ENCODE measurements at regions not wholly inside any gene's neighbourhood (a gene's known extent, or its start where the extent isn't known, plus 50 kb on each side); places are given as distances from the start of the nearest gene placed in this dataset.
"Not testable (repeated sequence)": the region's sequence is repeated elsewhere in the genome, so short reads cannot be mapped to it uniquely, and the experiment has no call there.

GRCh38 chr16:80243303-80243702, 297.5 kb upstream of the DYNLRB2 start:
- not testable (repeated sequence) for DNase-seq

GRCh38 chr16:80242279-80242678, 298.5 kb upstream of the DYNLRB2 start:
- not testable (repeated sequence) for DNase-seq

DNA sequence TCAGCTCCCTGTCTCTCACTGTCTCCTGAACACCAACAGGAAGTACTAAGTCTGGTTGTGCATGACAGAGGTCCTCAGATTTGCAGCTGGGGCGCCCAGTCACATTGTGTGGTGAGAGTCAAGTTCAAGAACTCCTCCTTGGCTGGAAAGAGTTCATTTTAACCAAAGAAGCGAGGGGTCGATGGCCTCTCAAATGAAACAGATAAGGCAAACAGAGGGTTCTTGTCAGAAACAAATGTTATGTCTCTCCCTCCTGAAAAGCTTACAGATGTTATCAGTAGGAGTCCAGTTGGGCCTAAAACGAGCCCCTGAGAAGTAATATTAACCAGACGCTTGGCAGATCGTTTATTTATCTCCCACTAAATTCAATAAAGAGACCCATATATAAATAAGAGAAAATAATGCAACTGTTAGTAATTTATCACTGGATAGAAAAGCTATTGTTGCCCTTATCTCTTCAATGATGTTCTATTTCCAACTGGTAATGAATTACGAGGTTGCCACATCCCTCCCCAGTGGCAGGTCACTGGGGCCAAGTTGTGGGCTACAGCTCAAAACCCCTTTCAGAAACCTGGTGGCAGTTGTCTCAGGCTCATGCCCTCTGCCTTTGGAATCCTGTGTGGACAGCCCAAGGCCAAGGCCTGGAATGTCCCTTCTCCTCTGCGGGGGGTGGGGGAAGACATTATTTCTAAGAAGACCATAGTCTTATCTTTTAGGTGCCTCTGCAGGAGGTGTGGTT, 307.5 kb upstream of the DYNLRB2 start:
- no peak for DNase-seq

- no peak for DNase-seq
These were observed 308.9 kb upstream of the DYNLRB2 start for GRCh38 chr16:80231888-80232287.

GRCh38 chr16:80231121-80231520, 309.7 kb upstream of the DYNLRB2 start:
- DNase-seq: no peak

DNA sequence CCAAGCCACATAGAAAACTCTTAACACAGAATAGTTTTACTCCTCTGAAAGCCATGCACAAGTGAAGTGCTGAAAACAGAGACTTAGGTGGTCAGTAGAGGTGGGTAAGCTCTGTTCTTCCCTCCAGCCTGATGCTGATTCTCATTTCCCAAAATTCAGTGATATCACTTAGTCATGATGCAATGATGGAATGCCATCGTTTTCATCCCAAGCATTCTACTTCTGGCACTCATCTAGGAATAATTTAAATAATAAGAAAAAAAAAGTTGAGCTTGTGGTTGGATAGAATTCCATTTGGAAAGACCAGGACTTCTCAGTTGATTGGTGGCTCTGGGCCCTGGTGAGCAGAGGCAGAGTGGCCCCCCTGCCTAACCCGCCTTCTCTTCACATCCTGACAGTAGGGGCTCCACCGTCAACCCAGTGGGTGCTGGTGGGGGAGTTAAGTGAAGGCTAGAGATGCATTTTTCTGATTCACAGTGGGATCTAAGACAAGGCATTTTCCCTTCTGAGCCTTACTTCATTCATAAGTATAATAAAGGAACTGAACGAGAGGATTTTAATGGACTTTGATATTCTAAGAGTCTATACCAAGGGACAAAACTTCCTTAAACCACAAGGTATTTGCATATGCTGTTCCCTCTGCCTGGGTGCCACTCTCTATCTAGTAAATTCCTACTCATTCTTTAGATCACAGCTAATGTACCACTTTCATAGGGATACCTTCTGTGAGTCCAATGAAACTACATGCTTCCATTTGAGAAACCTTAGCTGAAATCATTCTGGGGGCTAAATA, 310.3 kb upstream of the DYNLRB2 start:
- no peak for DNase-seq

GRCh38 chr16:80226499-80226898, 314.3 kb upstream of the DYNLRB2 start:
- DNase-seq: no peak

DNA sequence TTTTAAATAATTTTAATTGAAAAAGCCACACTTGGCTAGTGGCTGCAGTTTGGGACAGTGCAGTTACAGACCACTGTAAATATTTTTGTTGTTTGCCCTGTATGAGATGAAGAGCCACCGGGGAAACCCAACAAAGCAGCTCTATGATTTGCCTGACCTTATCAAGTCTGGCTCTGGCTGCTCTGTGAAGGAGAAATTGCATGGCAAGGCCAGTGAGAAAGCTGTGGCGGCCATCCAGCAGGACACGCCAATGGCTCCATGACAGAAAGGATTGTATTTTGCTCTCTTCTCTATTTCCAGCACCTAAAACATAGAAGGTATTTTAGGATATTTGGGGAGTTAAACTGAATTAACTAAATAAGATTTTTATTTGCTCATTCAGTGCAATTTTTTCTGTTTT, 330.0 kb upstream of the DYNLRB2 start:
- DNase-seq: no peak

GRCh38 chr16:80208743-80209142, 332.1 kb upstream of the DYNLRB2 start:
- no peak for DNase-seq

DNA sequence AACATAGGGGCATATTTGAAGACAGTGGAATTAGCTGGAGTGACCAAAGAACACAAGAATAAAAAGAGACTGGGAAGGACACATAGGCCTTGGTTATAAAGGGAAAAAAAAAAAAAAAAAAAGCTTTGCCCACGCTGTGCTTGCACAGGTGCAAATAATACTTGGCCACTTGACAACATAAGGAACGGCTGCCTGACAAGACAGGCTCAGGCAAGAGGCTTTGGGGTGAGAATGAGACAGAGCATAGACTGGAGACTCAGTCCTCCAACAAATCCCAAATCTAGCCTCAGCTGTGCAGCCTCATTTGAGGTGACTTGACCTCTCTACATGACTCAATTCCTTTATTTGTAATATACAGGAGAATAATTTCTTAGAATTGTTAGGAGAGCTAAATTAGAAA, 332.8 kb upstream of the DYNLRB2 start:
- DNase-seq: no peak

DNA sequence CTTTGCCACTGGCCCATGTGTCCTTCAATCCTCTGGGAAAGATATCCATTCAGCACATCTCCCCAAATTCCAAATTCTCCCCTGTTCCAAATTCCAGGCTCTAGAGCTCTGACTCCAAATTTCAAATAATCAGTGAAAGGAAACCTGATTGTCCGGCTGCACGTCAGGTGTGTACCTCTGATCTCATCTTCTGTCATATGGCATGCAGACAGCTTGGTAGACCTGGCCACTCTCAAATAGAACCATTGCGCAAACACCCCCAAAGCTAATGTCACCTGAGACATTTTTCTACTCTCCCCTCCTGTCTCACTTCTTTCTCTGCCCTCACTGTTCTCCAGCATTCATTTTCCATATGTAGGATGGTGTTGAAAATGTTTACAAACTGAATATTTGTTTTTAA, 337.0 kb upstream of the DYNLRB2 start:
- no peak for DNase-seq

DNA sequence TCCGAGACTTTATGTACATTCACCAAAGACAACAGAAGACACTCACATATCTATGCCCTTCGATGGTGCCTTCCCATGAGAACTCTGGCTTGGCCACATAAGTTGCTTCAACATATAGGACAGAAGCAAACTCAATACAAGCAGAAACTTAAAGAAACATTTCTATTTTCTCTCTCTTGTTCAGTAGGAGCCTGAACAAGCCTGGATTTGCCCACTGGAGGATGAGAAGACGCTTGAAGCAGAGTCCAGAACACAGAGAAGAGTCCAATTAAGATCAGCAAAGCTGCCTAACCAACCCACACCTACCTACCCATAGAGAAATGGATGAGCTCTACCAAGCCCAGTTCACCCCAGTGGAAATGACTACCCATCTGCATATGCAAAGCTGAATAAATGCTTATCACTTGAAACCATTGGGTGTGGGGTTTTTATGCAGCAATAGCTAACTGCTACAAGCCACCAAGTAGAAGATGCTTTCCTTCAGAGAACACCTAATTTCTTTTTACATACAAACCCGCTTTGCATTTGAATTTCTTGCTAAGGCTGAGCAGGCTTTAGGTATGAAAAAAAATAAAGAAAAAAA, 337.9 kb upstream of the DYNLRB2 start:
- no peak for DNase-seq

DNA sequence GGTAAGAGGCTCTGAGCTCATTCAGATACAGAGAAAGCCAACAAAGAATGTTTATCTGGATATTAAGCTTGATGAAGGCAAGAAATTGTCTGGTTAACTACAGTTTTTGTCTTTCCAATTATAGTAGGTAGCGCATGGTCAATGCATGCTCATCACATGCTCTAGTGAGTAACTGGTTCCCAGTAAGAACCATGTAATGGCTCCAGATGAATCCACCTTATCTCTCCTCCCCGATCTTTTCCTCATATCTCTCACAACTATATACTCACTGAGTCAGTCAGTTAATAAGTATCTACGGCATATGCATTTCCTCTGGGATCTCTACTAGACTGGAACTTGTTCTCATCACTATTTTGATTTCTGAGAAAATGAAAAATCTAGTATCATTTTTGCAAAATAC, 340.7 kb upstream of the DYNLRB2 start:
- no peak for DNase-seq

GRCh38 chr16:80199614-80200013, 341.2 kb upstream of the DYNLRB2 start:
- DNase-seq: no peak

DNA sequence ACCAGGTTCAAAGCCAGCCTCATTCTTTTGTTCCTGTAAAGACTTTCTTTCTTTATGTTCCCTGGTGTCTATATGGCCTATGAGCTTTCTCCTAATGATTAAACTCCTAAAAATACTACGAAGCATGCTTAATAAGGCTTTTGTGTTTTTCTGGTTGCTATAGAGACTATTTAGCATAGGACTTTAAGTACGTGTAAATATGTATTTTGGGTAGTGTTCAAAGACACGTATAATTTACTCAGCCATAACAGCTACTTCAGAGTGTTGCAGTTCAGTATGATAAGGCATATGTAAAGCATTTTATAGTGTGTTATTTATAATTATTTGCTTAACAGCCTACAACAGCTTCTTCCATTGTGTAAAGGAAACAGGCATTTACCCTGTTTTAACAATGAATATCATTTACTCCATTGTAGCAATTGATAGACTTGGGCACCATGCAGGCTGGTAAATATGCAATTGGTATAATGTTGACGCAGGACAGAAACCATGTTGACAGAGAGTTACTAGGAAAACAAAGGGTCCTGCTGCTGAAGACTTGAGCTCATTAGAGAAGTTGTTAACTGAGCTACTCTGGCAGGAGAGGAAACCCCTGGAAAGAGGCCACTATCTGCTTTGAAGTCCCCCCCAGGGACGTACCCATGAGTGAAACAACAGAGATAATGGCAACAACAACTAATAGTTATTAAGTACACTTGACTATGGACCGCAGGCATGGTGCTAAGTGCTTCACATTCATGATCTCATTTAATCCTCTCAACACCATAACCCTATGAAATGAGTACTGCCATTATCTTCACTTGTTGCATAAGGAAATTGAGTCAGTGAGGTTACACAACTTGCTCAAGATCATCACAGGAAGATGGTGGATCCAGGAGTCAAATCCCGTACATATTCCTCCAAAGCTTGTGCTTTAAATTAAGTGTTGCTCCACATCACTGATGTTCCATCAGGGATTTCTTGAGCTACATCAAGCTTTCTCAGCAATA, 342.2 kb upstream of the DYNLRB2 start:
- DNase-seq: no peak

GRCh38 chr16:80197741-80198201, 343.0 kb upstream of the DYNLRB2 start:
- DNase-seq: no peak

DNA sequence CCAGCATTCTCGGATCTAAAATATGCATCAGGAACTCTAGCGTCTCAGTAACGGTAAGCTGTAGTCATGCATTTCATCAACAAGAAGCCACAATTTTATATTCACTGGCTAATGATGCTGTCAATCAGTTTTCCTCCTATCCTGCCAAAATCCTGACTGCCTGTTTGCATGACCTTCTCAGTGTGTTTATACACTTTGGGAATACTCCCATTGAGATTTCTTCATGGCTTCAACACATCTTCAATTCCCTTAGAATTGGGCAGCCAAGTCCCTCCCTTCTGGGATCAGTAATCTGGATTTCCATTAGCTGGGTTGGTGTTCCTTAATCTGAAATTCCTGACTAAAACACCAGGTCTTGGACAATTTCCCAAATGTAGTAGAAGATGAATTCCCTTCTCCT, 348.9 kb upstream of the DYNLRB2 start:
- no peak for DNase-seq

GRCh38 chr16:80189476-80190175, 351.2 kb upstream of the DYNLRB2 start:
- no peak for DNase-seq

DNA sequence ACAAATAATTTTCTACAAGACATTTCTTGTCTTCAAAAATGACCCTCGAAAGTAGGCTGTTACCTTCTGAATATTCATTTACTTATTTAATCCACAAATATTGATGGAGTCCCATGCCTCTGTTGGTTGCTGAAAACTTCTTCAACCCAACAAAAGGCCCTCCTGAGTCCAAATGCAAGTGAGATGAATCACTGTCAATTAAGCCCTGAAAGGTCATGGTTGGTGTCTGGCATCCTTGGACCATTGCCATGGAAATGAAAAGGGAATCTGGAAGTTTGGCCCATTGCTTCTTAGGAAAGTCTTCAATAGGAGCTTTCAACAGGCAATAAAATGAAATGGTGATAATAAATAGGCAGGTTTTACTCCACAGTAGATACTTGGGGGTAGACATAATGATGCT, 364.7 kb upstream of the DYNLRB2 start:
- DNase-seq: no peak

- DNase-seq: no peak
These were observed 365.8 kb upstream of the DYNLRB2 start for GRCh38 chr16:80175011-80175410.

GRCh38 chr16:80174416-80174815, 366.4 kb upstream of the DYNLRB2 start:
- DNase-seq: no peak

GRCh38 chr16:80171746-80172145, 369.0 kb upstream of the DYNLRB2 start:
- DNase-seq: no peak

Measured in CD4-positive, alpha-beta T cell treated with Interleukin-15 for 1 hour (primary cell).